Osteoblast (primary cell): ENCODE measurements at regions not wholly inside any gene's neighbourhood (a gene's known extent, or its start where the extent isn't known, plus 50 kb on each side); places are given as distances from the start of the nearest gene placed in this dataset.

Source experiments
- DNase-seq: peaks from one replicate; pipeline ENCODE4 v3.0.0; 2011; ENCODE audit warnings: low spot score, mixed read lengths; ENCODE audit not compliant: insufficient read length; ENCODE audit errors: missing footprints
- H2AFZ ChIP-seq: 2 replicates; pipeline ENCODE4 v1.6.0; 2011; ENCODE audit warnings: mild to moderate bottlenecking, low read length
- H3K27ac ChIP-seq: 2 replicates; pipeline ENCODE4 v1.5.1; 2011; ENCODE audit warnings: mild to moderate bottlenecking, low read depth, low read length, moderate library complexity
- H3K27me3 ChIP-seq: 2 replicates; pipeline ENCODE4 v1.6.0; 2012; ENCODE audit warnings: mild to moderate bottlenecking, control low read depth, inconsistent platforms, low read length, moderate library complexity; ENCODE audit not compliant: insufficient read depth
- H3K36me3 ChIP-seq: 2 replicates; pipeline ENCODE4 v1.5.1; 2011; ENCODE audit warnings: mild to moderate bottlenecking, low read length, control low read depth, moderate library complexity; ENCODE audit not compliant: insufficient read depth
- H3K4me1 ChIP-seq: 2 replicates; pipeline ENCODE4 v1.5.1; 2011; ENCODE audit warnings: mild to moderate bottlenecking, low read length, control low read depth, moderate library complexity; ENCODE audit not compliant: insufficient read depth
- H3K4me2 ChIP-seq: 2 replicates; pipeline ENCODE4 v1.6.0; 2011; ENCODE audit warnings: mild to moderate bottlenecking, low read length; ENCODE audit not compliant: insufficient read depth
- H3K4me3 ChIP-seq: fragments of 200-600 bp; sonication (generic); 3 replicates; pipeline ENCODE4 v1.5.1; 2012; ENCODE audit warnings: mild to moderate bottlenecking, low read length, inconsistent platforms; ENCODE audit not compliant: insufficient read depth
- H3K79me2 ChIP-seq: 2 replicates; pipeline ENCODE4 v1.6.0; 2012; ENCODE audit warnings: mild to moderate bottlenecking, low read length, control low read depth, inconsistent platforms; ENCODE audit not compliant: insufficient read depth
- H3K9me3 ChIP-seq: 2 replicates; pipeline ENCODE4 v1.5.1; 2011; ENCODE audit warnings: low read depth, low read length, control low read depth
- H4K20me1 ChIP-seq: 2 replicates; pipeline ENCODE4 v1.6.0; 2012; ENCODE audit warnings: mild to moderate bottlenecking, low read length, control low read depth; ENCODE audit not compliant: insufficient read depth
- TF ChIP-seq, protein P1 (sequence below): IDR thresholded peaks from 2 replicates; pipeline ENCODE4 v1.5.1; 2011; ENCODE audit warnings: mild to moderate bottlenecking, low read depth, low read length, moderate library complexity; ENCODE audit errors: extremely low read depth

DNA sequence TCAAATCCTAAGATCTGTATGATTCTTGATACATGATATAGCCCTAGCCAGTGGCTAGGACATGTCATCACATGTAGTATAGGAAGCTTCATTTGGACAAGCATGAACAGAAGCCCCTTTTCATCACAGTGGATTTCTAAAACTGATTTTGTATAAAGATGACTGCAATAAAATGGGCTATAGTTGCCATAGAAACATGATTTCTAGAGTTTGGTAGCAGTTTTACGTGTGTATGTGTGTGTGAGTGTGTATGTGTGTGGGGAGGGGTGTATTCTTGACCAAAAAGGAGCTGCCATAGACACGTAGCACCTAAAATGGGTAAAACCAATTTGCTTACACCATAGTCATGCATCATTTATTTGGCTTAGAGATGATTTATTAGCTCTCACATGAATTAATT is 200.5 kb upstream of the CNR1 start:
- H3K27ac ChIP-seq: no peak overlapping the region
- no peak for DNase-seq
- TF ChIP-seq, protein P1, sequence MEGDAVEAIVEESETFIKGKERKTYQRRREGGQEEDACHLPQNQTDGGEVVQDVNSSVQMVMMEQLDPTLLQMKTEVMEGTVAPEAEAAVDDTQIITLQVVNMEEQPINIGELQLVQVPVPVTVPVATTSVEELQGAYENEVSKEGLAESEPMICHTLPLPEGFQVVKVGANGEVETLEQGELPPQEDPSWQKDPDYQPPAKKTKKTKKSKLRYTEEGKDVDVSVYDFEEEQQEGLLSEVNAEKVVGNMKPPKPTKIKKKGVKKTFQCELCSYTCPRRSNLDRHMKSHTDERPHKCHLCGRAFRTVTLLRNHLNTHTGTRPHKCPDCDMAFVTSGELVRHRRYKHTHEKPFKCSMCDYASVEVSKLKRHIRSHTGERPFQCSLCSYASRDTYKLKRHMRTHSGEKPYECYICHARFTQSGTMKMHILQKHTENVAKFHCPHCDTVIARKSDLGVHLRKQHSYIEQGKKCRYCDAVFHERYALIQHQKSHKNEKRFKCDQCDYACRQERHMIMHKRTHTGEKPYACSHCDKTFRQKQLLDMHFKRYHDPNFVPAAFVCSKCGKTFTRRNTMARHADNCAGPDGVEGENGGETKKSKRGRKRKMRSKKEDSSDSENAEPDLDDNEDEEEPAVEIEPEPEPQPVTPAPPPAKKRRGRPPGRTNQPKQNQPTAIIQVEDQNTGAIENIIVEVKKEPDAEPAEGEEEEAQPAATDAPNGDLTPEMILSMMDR: no peak
- H3K79me2 ChIP-seq: no peaks in the 10 kb centered on the region
- peaks cover 3% of the 10 kb centered on the region for H3K27me3 ChIP-seq
- no peaks in the 10 kb centered on the region for H3K36me3 ChIP-seq
- H2AFZ ChIP-seq: no peak overlapping the region
- H3K4me3 ChIP-seq: no peak overlapping the region
- no peaks in the 10 kb centered on the region for H4K20me1 ChIP-seq
- H3K4me2 ChIP-seq: no peak overlapping the region
- H3K4me1 ChIP-seq: peaks cover 4% of the 10 kb centered on the region
- no peaks in the 10 kb centered on the region for H3K9me3 ChIP-seq

DNA sequence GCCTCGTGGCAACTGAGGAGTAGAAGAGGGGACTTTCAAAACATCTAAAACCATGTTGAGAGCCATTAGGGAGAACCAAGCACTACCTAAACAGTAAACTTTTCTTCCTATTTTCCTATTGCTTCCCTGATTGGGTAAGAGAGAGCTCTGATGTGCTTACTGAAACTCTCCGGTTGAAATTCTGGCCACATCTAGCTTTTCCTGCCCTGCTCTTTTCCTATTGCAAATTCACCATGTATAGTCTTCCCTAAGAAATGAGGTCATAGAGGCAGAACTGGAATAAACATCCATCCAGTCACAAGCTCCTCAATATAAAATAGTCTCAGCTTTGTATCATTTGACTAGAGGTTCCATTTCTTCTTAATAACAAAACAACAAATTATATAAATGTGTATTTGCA is 199.5 kb upstream of the CNR1 start:
- Histone ChIP-seq H3K27ac (no peak overlapping the region), H3K4me1 (peaks cover 6% of the 10 kb centered on the region), H3K79me2 (no peaks in the 10 kb centered on the region), H4K20me1 (no peaks in the 10 kb centered on the region), H3K4me2 (no peak overlapping the region), H3K27me3 (peaks cover 3% of the 10 kb centered on the region), H2AFZ (no peak overlapping the region), H3K36me3 (no peaks in the 10 kb centered on the region), H3K4me3 (no peak overlapping the region), H3K9me3 (no peaks in the 10 kb centered on the region)
- no peak for DNase-seq
- TF ChIP-seq, protein P1: no peak

DNA sequence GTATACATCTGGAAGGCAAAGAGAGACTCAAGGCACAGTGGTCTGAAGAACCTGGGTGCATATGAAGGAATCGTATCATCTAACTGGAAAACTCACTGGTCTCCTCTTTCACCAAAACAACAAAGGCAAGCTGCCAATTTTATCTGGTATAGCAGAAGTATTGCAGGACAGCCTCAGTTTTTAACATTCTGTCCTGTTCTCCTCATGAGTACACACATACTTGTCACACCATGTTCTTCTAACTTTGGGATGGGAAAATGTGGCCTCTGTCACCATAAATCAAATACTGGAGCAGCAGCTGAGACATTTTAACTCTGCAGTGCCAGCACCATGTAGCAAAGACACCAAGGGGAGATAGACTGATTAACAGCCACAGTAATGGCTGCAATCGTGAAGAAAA is 199.1 kb upstream of the CNR1 start:
- no peak for DNase-seq
- Histone ChIP-seq H3K27me3 (no peaks in the 10 kb centered on the region), H2AFZ (no peak overlapping the region)

DNA sequence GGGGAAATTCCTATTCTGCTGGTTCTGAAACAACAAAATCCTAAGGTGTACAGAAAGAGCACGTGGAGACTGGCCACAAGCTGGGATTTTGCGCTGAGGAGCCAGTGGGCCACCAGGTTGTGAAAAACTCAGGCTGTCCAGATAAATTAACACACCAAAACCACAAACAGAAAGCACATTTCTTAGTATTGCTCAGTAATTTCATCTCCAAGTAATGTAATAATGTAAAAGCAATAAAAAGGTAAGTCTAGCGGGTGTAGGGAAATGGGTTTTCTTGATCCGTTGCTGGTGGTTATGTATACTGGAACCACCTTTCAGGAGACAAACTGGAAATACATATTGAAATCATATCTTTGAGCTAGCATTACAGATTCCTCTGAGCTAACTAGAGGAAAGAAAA is 195.6 kb upstream of the CNR1 start:
- Histone ChIP-seq H4K20me1 (no peaks in the 10 kb centered on the region), H3K4me2 (no peak overlapping the region), H3K4me1 (peaks cover 10% of the 10 kb centered on the region), H3K79me2 (no peaks in the 10 kb centered on the region), H3K4me3 (no peak overlapping the region), H3K9me3 (no peaks in the 10 kb centered on the region), H3K27ac (no peak overlapping the region), H3K27me3 (no peaks in the 10 kb centered on the region), H2AFZ (no peak overlapping the region), H3K36me3 (no peaks in the 10 kb centered on the region)
- no peak for DNase-seq
- TF ChIP-seq, protein P1: no peak

More for the DNA sequence above, 199.1 kb upstream of the CNR1 start:
- Histone ChIP-seq H3K27ac (no peak overlapping the region), H3K4me2 (no peak overlapping the region), H3K9me3 (no peaks in the 10 kb centered on the region), H3K79me2 (no peaks in the 10 kb centered on the region), H3K4me1 (peaks cover 9% of the 10 kb centered on the region), H3K4me3 (no peak overlapping the region), H3K36me3 (no peaks in the 10 kb centered on the region), H4K20me1 (no peaks in the 10 kb centered on the region)
- TF ChIP-seq, protein P1: no peak
